IPS DF 6.9 (cell line): ENCODE measurements at regions not wholly inside any gene's neighbourhood (a gene's known extent, or its start where the extent isn't known, plus 50 kb on each side); places are given as distances from the start of the nearest gene placed in this dataset.
"Not testable (repeated sequence)": the region's sequence is repeated elsewhere in the genome, so short reads cannot be mapped to it uniquely, and the experiment has no call there.

Source experiments
- DNase-seq: peaks from one replicate; pipeline ENCODE4 v3.0.0-alpha.2; 2013; ENCODE audit warnings: low read depth, low spot score
- H3K27ac ChIP-seq: one replicate; pipeline ENCODE4 v1.5.1; 2013; ENCODE audit warnings: low read length, control low read depth
- H3K27me3 ChIP-seq: 2 replicates; pipeline ENCODE4 v1.6.1; 2013; ENCODE audit warnings: mild to moderate bottlenecking, low read length; ENCODE audit not compliant: control insufficient read depth, insufficient read depth
- H3K36me3 ChIP-seq: 2 replicates; pipeline ENCODE4 v1.6.1; 2013; ENCODE audit warnings: low read length; ENCODE audit not compliant: control insufficient read depth, insufficient read depth
- H3K4me1 ChIP-seq: 2 replicates; pipeline ENCODE4 v1.6.1; 2013; ENCODE audit warnings: low read length; ENCODE audit not compliant: control insufficient read depth, insufficient read depth
- H3K4me3 ChIP-seq: 2 replicates; pipeline ENCODE4 v1.5.1; 2013; ENCODE audit warnings: mild to moderate bottlenecking, low read length
- H3K9me3 ChIP-seq: 2 replicates; pipeline ENCODE4 v1.6.1; 2013; ENCODE audit warnings: low read length, inconsistent platforms; ENCODE audit not compliant: control insufficient read depth, insufficient read depth
- WGBS: extraction: QIAGEN DNeasy Blood & Tissue Kit; methylation state at CpG from one replicate; pipeline ENCODE4 v1.1.7; 2013; ENCODE audit warnings: mixed read lengths, missing lambda C conversion rate; ENCODE audit not compliant: insufficient read length, insufficient coverage; 5-methylcytosine and 5-hydroxymethylcytosine counted together

DNA sequence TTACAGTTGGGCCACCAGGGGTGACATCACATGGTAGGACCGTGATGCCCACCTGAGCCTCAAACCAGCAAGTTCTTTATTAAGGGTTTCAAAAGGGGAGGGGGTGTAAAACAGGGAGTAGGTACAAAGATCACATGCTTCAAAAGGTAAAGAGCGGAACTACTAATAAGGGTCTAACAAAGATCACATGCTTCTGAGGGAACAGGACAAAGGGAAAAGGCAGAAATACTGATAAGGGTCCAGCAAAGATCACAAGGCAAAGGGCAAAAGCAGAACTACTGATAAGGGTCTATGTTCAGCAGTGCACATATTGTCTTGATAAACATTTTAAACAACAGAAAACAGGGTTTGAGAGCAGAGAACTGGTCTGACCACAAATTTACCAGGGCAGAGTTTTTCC, 246.8 kb upstream of the ARHGEF26 start:
- not testable (repeated sequence) for H3K4me1 ChIP-seq, DNase-seq, H3K9me3 ChIP-seq, H3K4me3 ChIP-seq, H3K36me3 ChIP-seq, H3K27me3 ChIP-seq, H3K27ac ChIP-seq
- no CpG with 5 or more reads among the region's 2 CpGs for WGBS

DNA sequence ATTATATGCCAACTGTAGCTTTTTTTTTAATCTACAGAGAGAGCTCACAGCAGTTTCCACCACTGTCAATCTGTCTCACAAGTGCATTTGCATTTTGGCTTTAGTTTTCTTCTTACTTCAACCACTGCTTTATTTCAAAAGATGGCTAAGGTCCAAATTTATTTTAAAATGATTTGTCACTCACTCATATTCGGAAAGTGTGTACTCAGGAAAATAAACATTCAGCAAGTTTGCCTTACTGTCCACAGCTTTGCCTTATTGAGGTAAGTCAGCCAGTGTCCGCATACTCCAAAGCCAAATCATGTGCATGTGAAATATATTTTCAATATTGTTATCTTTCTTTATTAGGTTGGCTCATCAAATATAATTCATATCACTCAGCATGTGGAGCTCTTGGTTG, 240.7 kb upstream of the ARHGEF26 start:
- Histone ChIP-seq H3K27ac (no peak overlapping the region), H3K36me3 (no peaks in the 10 kb centered on the region), H3K9me3 (no peaks in the 10 kb centered on the region), H3K27me3 (no peaks in the 10 kb centered on the region), H3K4me1 (no peaks in the 10 kb centered on the region), H3K4me3 (no peak overlapping the region)
- no peak for DNase-seq
- no CpG with 5 or more reads among the region's 2 CpGs for WGBS

DNA sequence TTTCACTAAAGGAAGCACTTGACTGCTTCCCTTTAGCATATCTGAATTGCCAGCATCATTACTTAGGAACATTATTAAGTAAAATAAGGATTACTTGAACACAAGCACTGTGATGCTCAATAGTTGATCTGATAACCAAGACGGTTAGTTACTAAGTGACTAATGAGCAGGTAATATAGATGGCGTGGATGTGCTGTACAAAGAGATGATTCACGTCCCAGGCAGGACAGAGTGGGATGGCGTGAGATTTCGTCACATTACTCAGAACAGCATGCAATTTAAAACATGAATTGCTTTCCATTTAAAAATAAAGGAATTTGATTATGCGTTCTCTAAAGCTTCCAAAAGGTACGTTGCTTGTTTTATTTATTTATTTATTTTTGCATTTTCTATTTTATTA, 240.0 kb upstream of the ARHGEF26 start:
- Histone ChIP-seq H3K4me1 (no peaks in the 10 kb centered on the region), H3K27ac (no peak overlapping the region), H3K36me3 (no peaks in the 10 kb centered on the region), H3K4me3 (no peak overlapping the region), H3K27me3 (no peaks in the 10 kb centered on the region), H3K9me3 (no peaks in the 10 kb centered on the region)
- DNase-seq, result no peak
- WGBS, result no CpG with 5 or more reads among the region's 7 CpGs

DNA sequence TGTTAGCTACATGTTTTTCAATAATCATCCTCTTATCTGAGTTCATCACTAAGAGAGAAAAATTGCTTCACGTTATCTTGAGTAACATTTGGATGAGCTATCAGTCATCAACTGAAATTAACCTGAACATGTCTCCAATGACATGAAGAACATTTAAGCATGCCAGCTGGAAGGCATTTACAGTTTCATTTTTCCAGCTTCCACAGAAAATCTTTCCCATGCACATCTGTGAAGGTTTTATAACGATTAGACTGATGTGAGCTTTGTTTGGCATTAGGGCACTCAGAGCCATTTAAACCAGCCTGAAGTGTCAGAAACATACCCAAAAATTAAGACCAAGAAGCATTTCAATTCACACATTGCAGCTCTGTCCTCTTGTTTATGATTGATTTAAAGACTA, 235.8 kb upstream of the ARHGEF26 start:
- H3K36me3 ChIP-seq, result no peaks in the 10 kb centered on the region
- DNase-seq, result no peak
- H3K4me3 ChIP-seq, result no peak overlapping the region
- H3K4me1 ChIP-seq, result no peaks in the 10 kb centered on the region
- H3K27me3 ChIP-seq, result no peaks in the 10 kb centered on the region
- H3K9me3 ChIP-seq, result no peaks in the 10 kb centered on the region
- WGBS, result no CpG with 5 or more reads among the region's 2 CpGs
- H3K27ac ChIP-seq, result no peak overlapping the region

DNA sequence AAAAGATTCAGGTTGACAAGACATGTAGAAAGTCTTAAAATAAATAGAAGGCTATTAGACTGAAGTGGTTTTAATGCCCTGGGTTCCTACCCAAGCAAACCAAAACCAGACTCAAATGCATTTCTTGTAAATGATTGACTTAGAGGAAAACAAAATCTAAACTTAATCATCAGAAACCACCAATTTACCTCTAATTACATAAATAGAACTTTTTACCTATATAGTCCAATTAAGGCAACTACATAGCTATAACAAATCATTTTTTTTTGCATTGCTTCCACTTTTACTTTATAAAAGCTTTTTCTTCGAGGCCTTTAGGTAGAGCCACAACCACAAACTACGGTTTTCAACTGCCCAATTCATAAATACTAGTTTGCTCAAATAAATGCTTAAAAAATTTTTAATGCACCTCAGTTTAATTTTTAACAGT, 231.3 kb upstream of the ARHGEF26 start:
- Histone ChIP-seq H3K4me1 (no peaks in the 10 kb centered on the region), H3K36me3 (no peaks in the 10 kb centered on the region), H3K9me3 (no peaks in the 10 kb centered on the region), H3K27ac (no peak overlapping the region), H3K27me3 (no peaks in the 10 kb centered on the region), H3K4me3 (no peak overlapping the region)
- no peak for DNase-seq
- no CpG with 5 or more reads among the region's 2 CpGs for WGBS

DNA sequence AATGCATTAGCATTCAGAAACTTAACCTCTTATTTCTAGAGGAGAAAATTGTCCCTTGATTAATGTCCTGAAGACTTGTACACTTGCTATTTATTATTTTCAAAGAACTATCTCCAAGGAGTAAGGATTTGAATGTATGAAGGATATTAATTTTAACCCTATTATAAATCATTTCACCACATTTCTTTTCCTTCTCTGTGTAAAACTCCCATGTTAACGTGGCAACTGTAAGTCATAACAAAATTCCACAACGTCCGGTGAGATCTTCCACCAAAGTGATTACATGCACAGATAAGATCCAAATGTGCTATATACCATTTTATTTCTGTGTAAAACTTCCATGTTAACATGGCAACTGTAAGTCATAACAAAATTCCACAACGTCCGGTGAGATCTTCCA, 229.1 kb upstream of the ARHGEF26 start:
- no peak for DNase-seq
- Histone ChIP-seq H3K9me3 (no peaks in the 10 kb centered on the region), H3K4me1 (no peaks in the 10 kb centered on the region), H3K27ac (no peak overlapping the region), H3K4me3 (no peak overlapping the region), H3K27me3 (no peaks in the 10 kb centered on the region), H3K36me3 (no peaks in the 10 kb centered on the region)
- no CpG with 5 or more reads among the region's 5 CpGs for whole genome bisulfite sequencing

DNA sequence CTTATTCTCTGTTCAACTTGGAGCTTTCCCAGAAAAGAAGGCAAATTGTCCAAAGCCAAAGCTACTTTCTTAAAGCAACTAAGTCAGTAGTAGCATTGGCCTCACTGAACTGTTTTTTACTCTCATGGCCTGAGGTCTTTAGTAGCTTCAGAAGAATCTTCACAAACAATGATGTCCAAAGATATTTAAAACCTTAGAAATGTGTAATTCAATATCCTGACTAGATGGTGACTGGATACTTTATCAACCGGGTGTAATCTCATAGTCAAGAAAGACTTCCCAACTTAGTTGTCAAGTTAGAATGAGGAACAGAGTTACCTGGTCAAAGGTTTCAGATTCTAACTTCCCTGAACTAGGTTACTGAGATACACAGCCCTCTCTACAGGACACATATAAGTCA, 226.3 kb upstream of the ARHGEF26 start:
- Histone ChIP-seq H3K36me3 (no peaks in the 10 kb centered on the region), H3K9me3 (no peaks in the 10 kb centered on the region), H3K27me3 (no peaks in the 10 kb centered on the region), H3K4me1 (no peaks in the 10 kb centered on the region), H3K27ac (no peak overlapping the region), H3K4me3 (no peak overlapping the region)
- no peak for DNase-seq
- no CpG with 5 or more reads among the region's 1 CpG for WGBS

DNA sequence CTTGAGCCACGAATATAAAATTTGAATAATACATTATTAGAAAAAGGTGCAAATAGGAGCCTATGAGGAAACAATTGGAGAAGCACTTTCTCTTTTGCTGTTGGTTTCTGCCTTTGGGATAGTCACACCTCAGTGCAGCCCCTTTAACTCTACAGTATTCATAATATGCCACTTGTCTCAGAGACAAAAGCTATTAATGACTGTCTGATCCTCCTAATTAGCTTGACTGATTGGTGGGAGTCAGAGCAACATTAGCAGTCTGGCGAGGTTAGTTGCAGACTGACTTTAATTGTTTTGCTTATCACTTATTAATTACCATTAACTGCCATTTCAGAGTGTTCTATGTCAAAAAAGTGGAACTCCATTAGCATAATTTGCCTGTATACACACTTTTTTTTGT, 225.0 kb upstream of the ARHGEF26 start:
- Histone ChIP-seq H3K4me3 (no peak overlapping the region), H3K4me1 (no peaks in the 10 kb centered on the region), H3K27me3 (no peaks in the 10 kb centered on the region), H3K27ac (no peak overlapping the region), H3K9me3 (no peaks in the 10 kb centered on the region), H3K36me3 (no peaks in the 10 kb centered on the region)
- WGBS, result no CpG with 5 or more reads among the region's 2 CpGs
- DNase-seq, result no peak

DNA sequence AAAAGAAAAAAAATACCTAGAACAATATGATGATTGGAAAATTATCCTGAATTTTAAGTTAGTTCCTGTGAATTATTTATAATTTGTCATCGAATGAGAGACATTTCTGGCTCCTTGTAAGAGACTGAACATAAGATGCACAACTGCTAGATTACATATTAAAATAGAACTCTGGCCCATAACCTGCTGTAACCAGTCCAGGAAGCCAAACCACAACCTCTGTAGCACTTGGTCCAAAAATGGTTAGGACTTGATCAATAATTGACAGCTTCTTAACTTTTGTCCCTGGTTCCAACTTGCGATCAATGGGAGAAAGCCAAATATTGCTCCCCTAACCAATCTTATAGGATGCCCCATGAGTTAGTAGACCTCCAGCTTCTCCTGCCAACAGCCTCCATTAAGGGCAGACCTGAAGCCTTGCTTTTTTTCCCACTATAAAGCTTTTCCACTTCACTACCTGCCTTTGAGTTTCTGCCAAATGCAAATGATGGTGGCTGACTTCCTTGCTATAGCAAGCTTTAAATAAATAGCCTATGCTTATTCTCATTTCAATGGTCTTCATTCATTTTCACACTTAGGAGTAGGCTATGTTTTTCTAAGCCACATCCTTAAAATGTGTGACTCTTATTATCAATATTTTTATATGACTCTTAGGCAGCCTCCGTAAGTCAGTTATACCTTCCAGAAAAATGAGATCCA, 224.0 kb upstream of the ARHGEF26 start:
- no peak overlapping the region for H3K27ac ChIP-seq

DNA sequence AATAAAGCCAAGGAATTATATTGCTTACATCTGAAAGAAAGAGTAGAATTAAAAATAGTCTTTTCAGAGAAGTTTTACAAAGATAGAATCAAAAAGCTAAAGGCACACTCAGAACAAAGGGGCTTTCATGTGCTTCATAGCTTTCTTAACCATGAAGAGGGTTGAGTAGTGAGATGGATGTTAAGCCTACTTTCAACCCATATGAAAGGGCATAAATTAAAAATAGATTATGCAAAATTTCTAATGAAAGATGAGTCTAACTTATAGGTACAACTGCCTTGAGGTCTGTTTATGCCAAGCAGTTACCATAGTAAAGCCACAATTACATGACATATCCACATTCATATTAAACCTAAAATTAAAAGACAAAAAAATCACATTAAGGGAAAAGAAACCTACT, 223.3 kb upstream of the ARHGEF26 start:
- DNase-seq, result no peak
- no peaks in the 10 kb centered on the region for H3K36me3 ChIP-seq
- H3K4me1 ChIP-seq, result no peaks in the 10 kb centered on the region
- H3K4me3 ChIP-seq, result no peak overlapping the region
- H3K27ac ChIP-seq, result no peak overlapping the region
- no peaks in the 10 kb centered on the region for H3K9me3 ChIP-seq
- no peaks in the 10 kb centered on the region for H3K27me3 ChIP-seq

More for the DNA sequence above, 224.0 kb upstream of the ARHGEF26 start:
- no peak overlapping the region for H3K4me3 ChIP-seq
- DNase-seq, result no peak
- no peaks in the 10 kb centered on the region for H3K4me1 ChIP-seq
- no peaks in the 10 kb centered on the region for H3K9me3 ChIP-seq
- no peaks in the 10 kb centered on the region for H3K36me3 ChIP-seq
- H3K27me3 ChIP-seq, result no peaks in the 10 kb centered on the region
- no CpG with 5 or more reads among the region's 3 CpGs for WGBS

DNA sequence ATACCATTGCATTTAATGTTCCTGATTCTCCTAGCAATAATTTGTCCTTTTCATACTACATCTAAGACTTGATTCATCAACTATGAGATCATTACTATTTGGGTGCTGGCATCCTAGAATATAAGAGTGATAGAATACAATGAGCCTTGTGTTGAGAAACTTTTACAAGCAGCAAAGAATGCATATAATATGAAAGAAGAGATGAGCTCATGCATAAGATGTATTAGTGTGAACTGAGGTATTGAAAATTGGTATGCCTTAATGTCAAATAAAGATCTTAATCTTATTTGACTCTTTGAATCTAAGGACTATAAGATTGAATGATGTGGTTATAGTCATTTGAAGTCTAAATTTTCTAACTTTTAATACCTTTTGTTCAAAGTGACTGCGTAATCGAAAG, 220.0 kb upstream of the ARHGEF26 start:
- DNase-seq, result no peak
- Histone ChIP-seq H3K4me1 (no peaks in the 10 kb centered on the region), H3K27me3 (no peaks in the 10 kb centered on the region), H3K9me3 (no peaks in the 10 kb centered on the region), H3K27ac (no peak overlapping the region), H3K36me3 (no peaks in the 10 kb centered on the region), H3K4me3 (no peak overlapping the region)
- WGBS, result no CpG with 5 or more reads among the region's 2 CpGs
